HG02759 (cell line): ENCODE measurements at regions not wholly inside any gene's neighbourhood (a gene's known extent, or its start where the extent isn't known, plus 50 kb on each side); places are given as distances from the start of the nearest gene placed in this dataset.

Experiments used
- ATAC-seq: cut with Tn5 transposase; IDR thresholded peaks from one replicate; pipeline ENCODE4 v1.9.1; 2021; ENCODE audit warnings: mild to moderate bottlenecking, moderate library complexity; ENCODE audit not compliant: unreplicated experiment

DNA sequence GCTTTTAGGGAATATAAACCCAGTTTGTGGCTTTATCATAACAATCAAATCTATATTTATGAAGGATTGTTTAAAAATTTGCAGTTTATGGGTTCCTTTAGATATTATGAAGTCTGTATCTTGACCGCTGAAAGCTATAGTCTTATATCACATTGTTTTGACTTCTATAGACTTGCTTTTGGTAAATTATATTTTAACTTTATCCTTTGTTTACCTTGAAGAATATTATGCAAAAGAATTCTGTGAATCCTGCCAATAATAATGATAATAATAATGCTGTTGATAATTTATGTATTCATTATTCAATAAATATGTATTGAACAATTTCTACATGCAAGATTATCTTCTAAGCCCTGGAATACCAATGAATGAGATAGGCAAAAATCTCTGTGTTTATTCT is 101.9 kb upstream of the MTPN start:
- ATAC-seq = no peak

DNA sequence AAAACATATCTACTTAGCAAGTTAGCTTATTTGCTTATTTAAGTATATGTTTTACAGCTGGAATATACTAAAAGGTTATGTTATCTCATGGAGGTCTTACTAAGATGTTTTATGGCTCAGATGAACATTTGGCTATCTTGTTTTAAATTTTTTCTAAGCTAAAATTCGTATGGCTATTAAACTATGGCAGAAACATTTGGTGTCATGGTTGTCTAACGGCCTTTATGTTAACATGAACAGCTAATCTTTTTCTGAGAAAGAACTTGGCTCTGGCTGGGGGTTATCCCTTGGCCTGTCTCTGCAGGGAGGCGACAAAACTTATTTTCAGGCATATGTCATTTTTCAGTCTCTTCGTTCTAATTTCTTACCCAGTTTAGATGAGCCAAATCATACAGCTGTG is 101.5 kb upstream of the MTPN start:
- no peak for ATAC-seq

DNA sequence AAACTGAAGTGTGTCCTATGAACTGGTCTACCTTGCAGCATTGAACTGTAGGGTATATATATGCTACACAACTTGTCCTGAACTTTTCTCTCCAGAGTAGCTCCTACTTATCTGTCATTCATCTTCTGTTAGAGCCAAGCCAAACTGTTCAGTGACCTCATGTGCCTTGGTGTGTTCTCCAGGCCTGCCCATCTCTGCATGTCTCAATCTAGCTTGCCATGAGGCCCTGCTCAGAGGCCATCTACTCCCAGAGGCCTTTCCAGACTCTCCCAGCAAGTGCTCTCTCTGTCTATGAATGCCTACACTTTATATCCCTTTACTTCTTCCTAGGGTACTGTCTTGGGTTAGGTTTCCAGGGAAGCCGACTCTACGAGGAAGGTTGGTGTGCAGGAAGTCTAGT is 99.8 kb upstream of the MTPN start:
- ATAC-seq = no peak

DNA sequence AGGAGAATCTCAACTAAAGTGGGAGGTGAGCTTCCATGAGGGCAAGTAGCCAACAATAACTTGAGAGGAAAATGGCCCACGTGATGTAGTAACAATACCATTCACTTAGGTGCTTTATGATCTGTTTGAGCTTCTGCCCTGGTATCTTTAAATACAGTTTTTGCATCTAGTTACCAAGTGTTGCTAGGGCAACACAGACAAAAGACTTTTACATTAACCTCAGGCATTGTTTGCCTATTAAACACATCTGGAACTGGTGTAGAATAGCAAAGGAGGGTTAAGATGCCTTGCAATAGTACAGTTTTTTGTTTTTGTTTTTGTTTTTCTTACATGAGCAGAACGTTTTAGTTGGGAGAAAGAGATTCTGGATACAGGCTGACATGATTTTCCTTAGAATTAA is 97.7 kb upstream of the MTPN start:
- no peak for ATAC-seq

DNA sequence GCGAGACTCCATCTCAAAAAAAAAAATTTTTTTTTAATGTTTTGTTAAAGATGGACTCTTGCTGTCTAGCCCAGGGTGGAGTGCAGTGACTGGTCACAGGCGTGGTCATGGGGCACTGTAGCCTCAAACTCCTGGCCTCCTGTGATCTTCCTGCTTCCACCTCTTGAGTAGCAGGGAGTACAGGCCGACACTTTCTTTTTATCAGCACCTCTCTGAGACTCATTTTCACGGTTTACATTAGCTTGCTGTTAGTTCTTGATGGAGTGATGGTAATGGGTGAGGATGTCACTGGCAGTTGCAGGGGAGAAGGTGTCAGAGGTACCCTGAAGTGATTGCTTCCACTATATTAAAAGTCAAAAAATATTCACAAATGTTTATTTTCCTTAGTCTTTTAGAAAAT is 95.3 kb upstream of the MTPN start:
- ATAC-seq = no peak

DNA sequence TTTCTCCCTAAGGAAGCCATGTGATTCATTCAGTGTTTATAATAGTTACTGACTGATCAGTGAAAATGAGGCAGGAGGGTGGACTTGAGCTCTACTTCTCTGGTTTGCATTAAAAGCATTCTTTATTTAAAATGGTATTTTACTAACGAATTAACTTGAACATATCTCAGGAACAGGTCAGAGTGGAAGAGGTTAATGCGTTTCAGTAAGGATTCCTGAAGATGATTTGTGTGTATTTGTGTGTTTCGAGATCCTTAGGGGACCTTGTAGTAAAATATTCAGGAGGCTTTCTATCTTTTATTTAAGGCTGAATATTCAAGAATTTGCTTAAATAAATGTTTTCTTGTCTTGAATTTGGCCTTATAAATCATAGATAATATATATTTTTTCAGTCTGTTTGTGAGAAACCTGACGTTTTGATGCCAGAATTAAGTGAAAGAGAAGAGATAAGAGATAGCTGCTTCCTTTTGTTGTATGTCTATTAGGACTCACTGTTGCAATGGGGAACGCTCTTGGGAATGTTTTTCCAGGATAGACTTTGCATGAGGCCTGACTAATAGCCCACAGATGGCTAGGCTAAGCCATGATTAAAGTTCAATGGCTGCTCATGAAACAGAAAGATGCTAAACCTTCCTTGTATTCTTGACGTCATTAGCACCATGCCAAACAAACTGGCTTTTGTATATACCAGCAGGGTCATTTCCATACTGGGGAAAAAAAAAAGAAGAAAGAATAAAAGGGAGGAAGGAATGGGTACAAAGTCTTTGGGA is 93.8 kb upstream of the MTPN start:
- ATAC-seq = no peak

DNA sequence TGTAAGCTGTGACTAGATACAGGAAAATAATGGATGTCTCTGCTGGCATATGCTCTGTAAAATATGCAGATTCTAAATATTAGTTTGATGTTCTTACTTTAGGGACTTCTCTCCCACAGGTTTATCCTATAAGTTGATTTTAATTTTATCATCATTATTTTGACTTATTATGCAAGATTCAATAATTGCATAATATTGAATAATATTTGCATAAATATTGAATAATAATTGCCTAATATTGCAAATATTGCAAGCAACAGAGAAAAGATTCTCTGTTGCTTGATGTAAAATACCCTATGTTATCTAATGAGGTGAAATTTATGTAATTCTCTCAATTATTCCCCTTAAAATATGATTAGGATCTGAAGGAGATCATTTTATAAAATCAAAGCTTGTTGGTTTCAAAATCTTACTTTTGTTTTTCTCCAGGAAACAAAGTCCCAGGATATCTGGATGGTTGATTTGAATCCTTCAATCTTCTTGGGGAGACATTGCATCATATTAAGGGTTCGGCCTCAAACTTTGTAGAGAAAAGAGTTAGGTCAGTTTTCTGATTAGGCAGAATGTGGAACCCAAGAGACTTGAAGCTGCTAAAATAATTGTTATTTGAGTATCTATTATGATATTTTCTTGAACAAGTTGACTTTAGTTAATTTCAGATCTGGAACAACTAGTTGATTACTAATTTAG is 92.8 kb upstream of the MTPN start:
- no peak for ATAC-seq

DNA sequence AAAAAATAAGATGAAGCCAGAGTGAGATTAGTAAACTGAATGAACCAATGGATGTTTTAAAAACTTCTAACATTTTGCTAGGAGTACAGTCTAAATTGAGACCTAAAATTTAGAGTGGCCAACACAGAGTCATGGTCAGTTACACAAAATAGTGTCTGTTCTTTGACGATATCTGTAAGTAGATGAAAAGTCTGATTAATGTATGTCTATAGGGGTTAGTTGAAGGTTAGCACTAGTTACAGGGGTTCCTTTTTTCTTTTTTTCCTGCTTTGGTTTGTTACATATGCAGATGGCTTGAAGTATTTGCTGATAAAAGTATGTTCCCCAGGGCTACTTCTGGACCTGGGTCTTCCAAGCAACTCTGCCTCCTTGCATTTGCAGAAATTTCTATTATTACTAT is 90.1 kb upstream of the MTPN start:
- no peak for ATAC-seq

DNA sequence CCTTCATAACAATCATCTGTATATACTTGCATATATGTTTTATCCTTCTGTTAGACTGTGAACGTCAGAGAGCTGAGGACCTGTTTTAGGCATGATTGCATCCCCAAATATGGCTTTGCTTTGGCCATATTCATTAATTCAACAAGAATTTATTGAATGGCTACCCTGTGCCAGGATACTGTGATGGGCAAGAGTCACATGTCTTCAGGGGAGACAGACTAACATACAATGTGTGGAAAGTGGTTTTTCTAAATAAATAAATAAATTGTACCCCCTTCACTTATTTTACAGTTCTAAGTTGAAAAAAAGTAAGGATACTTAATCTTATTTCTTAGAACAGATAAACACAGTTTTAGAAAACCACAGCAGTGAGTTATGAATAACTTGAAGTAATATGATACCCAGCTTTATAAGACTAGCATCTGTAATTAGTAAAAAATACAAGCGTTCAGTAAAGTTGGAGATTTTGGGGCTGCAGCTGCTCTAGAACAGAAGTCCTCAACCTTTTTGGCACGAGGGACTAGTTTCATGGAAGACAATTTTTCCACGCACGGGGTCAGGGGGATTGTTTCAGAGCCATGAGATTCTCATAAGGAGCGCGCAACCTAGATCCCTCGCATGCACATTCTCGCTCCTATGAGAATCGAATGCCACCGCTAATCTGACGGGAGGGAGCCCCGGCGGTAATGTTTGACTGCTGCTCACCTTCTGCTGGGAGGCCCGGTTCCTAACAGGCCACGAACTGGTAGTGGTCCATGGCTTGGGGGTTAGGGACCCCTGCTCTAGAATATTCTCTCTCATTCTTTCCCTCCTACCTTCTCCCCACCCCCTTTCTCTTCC is 89.4 kb upstream of the MTPN start:
- ATAC-seq = no peak

DNA sequence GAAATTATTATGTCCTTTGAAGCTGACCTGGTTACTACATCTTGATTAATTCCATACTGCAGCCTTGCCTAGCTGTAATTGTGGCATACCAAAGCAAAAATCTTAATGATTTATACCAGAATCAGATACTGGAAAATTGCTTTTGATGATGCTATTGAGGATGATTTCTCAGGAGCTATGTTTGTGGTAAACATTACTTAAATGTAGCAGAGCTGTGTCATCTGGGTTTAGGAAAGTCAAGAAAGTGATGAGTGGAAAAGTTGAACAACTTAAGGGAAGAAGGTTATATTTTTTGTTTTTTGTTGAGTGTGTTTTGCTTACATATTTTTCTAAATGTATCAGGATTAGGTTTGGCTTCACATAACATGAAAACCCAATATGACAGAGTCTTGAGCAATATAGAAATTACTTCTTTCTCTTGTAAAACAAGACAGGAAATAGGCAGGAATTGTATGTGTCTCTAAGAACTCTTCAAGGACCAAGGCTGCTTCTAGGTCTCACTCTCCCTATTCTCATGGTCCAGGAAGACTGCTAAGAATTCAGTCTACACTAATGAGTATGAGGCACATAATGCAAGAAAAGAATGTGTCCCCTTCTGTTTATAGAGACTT is 87.6 kb upstream of the MTPN start:
- no peak for ATAC-seq

DNA sequence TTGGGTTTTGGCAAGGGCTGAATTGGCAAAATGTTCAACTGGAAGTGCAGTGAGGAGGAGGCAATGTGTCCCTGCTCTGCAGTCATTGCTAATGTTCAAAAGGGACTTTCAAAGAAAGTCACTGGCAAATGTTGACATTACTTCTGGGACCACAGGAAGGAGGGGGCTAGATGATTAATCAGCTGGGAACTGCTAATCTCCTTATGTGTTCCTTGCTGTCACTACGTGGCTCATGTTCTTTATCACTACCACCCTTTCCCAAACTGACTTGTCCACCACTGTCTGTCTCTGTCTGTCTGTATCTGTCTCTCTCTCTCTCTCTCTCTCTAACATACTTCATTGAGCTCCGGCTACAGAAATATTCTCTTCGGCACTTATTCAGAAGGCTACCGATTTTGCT is 86.9 kb upstream of the MTPN start:
- ATAC-seq = no peak

DNA sequence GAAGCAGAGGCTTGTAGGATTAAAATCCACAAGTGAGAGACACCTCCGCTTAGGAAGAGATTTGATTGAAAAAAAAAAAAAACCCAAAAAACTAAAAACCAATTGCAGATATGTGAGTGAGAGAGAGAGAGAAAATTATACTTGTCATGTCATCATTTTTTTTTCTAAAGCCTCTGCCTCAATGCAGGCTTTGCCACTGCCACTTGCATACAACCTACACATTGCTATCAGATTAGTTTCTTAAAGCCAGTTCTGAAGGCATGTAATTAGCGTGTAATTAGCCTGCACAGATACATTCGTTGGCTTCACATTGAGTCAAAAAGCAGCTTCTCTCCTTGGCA is 86.1 kb upstream of the MTPN start:
- no peak for ATAC-seq

DNA sequence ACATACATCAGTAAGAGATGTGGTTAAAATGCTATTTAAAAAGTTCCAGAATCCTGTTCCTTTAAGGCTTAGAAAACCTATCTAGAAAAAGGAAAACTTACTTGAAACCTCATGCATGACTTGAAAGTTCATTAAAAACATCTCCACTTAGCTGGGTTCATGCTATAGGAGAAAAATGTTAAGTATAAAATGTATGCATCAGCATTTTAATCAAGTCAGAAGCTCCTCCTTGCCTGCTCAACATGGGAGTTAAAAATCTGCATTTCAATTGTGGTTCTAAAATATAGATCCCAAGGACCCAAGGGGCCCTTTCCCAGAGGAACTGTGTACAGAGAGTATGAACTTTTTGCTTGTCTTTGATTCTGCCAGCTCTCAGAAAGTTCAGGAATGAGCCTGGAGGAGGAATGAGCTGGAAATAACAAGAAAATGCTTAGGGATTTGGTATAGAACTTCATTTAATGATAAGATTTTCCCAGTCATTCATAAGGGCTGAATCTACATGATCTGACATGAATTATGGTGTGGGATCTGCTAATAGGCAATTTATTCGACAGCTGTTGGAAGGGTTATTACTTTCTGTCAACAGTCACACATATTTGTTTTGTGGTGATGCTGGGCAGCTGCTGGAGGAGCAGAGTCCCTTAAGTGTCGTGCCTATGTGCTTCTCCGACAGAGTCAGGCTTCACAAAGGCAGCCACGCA is 85.6 kb upstream of the MTPN start:
- ATAC-seq = no peak

DNA sequence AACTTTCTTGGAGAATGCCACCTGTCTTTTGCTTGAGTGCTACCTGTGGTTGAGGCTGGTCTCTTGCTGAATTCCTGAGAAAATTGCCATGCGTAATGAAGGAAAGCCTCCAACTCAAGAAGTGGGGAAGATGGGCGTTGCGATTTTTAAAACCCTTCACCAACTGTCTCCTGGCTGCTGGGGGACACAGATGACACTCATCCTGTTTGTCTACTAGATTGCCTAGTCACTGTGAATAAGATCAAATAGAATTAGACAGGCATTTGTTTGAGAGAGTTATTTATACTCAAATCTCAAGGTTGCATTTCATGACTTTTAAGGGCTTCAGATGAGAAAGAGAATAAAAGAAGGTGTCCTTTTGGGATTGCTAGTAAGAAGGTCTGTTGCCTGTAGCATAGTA is 84.3 kb upstream of the MTPN start:
- no peak for ATAC-seq

DNA sequence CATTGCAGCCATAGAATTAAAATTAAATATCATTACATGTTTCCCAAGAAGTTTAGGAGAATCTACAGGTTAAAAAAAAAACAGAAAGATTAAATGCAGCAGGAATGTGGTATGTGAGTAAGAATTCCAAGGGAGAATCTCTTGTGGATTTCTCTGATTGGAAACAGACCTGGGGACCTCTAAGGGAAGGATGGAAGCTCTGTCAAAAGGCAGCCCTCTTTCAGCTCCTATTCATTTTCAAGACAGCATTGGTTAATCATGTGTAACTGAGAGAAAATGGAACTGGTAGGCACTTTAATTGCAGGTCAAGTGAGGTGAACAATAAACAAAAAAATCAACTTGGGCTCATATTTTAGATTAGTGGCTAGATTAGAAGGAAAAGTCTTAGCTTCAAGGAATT is 81.4 kb upstream of the MTPN start:
- no peak for ATAC-seq

DNA sequence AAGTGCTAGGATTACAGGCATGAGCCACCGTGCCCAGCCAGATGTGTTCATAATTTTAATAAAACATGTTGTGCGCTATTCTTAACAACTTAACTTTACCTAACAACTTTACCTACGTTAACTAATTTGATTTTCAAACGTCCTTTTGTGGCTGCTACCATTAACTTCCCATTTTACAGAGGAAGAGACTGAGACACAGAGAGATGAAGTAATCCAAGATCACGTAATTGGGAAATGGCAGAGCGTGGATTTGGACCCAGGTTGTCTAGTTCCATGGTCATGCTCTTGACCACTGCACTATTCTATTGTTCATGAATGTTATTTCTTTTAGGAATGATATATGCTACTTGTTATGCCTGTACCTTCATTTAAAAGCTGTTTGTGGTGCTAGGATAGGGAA is 80.3 kb upstream of the MTPN start:
- no peak for ATAC-seq

DNA sequence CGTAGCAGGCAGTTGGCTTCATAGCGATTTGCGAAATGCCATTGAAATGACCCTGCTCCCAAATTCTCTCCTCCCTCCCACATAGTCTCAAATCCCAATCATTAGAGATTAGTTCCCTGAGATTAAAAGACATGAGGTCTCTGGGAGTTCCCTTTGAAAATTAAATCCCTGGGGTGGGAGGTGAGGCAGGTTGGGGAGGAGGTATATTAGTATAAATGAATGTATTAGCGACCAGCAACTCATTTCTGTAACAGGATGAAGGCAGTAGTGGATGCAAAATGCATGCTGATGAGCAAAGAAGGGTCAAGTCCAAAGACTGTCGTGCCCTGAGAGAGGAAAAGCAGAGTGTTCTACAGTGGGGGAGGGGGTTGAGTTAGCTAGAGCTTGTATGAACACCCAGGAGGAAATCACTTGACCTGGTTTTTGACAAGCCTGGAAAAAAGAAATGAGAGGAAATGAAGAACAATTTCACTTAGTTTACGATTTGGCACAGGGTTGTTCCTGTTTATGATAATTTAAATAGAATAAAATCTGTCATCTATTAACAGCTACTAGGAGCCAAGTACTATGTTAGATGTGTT is 79.6 kb upstream of the MTPN start:
- ATAC-seq = no peak

DNA sequence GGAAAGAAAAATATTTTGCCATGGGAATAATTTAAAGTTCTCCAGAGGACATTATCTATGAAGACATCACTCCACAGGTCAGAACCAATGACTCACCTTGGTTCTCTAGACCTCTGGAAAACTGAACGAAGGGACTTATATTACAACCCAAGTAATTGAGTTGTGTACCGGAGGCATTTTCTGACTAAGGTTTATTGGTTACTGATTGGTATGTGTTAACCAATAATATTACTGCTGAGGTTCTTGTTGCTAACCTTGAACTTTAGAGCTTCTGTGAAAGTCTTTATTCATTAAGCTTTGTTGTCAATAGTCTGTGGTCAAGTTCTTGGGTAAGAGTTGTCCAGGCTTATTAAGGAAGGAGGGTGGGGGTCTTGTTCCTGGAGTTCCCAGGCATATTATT is 78.1 kb upstream of the MTPN start:
- ATAC-seq = no peak

DNA sequence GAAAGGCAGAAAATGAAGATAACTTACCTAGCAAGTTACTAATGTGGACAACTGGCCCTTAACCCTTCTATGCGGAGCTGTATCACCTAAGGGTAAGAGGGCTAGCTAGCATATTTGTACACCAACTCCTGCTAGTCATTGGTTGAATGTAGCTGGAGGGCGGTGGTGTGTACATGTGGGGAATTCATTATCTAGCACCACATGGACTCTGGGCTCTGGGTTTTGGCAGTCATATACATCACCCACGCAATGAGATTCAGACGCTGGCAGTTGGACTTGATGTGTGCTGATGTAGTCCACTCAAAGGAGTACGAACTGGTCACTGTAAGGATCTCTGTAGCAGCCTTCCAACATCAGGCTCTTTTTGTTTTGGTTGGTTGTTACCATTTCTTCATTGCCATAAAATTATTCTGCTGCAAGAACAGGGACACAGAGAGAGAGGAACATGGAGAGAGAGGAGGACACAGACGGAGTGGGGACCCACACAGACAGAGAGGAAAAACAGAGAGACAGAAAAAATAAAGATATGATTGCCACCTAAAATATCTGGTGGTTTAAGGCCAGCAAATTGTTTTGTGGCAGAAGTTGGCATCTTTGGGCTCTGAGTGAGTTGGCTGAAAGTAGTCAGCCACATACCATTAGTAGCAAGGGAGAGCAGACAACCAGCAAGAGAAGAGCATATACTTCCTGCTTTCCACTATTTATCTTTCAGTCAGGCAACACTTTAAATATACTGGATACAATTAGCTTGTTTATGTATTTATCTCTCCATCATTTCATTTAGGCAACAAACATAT is 76.7 kb upstream of the MTPN start:
- ATAC-seq = no peak
